ENCODE measurements at regions not wholly inside any gene's neighbourhood (a gene's known extent, or its start where the extent isn't known, plus 50 kb on each side); places are given as distances from the start of the nearest gene placed in this dataset.
"Not testable (repeated sequence)": the region's sequence is repeated elsewhere in the genome, so short reads cannot be mapped to it uniquely, and the experiment has no call there.

DNA sequence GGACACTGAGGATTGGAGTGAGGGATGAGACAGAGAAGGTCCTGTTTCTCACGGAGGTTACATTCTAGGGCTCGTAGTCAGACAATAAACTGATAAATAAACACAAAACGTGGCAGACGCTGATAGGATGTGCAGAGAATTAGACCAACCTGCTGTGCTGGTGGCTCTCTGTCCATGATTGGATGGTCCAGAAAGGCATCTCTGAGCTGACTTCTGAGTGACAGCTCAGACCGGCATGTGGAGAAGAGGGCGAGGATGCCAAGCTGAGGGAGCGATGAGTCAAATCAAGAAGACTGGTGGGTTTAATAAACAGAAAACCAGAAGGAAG, 132.3 kb upstream of the TAF11L2 start:
- no peak for DNase-seq (ENCODE audit: low read depth)

DNA sequence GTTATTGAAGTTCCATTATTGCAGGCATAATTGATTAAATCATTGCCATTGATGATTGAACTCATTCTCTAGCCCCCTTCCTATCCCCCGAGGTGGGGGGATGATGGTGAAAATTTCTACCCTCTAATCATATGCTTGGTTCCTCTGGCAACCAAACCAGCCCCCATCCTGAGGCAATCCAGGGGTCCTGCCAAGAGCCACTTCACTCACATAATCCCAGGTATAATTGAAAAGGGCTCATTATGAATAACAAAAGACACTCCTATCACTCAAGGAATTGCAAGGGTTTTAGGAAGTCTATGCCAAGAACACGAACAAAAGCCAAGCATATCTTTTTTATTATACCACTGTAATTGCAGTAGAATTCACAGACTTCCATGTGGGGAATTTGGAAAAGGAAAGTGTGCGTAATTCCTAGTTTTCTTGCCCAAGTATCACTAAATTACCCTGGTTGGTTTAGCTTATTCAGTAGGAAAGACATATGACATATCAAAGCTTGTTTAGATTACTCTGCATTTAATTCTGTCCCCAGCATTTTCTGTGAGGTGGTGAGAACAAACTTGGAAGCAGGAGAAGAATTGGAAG, 130.7 kb upstream of the TAF11L2 start:
- DNase-seq (ENCODE audit: low read depth) = no peak

DNA sequence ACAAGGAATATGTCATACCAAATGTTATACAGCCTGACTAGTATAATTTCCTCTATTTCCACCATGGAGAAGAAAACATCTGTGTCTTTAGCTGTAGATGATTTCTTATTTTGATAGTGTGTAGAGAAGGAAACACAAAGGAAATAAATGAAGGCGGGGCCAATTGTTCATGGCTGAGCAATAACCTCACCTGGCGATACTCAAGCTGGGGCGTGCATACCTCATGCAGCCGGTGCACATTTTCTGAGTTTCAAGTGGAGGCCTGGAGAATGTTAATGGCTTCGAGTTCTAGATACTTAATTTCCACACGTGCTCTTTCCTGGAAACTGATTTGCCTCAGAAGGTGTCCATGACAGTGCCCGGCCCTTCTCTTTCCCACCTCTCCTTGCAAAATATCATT, 127.4 kb upstream of the TAF11L2 start:
- no peak for DNase-seq (ENCODE audit: low read depth)

DNA sequence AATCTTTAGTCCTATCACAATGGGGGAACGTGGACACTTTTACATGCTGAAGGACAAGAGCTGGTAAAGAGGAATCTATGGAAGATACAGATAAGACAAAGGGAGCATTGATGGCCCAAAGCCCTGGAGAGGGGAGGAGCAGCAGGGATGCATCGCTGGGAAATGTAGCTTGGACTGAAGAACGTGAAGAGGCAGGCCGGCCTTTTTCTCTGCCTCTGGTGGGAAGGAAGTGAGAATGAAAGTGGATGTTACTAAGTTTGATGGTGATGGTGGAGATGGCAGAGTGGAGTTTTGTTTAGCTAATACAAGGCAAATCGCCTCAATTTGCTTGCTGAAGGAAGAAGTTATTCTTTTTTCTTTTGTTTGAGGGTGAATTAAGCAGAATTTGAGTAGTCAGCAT, 124.6 kb upstream of the TAF11L2 start:
- DNase-seq (ENCODE audit: low read depth) = no peak

DNA sequence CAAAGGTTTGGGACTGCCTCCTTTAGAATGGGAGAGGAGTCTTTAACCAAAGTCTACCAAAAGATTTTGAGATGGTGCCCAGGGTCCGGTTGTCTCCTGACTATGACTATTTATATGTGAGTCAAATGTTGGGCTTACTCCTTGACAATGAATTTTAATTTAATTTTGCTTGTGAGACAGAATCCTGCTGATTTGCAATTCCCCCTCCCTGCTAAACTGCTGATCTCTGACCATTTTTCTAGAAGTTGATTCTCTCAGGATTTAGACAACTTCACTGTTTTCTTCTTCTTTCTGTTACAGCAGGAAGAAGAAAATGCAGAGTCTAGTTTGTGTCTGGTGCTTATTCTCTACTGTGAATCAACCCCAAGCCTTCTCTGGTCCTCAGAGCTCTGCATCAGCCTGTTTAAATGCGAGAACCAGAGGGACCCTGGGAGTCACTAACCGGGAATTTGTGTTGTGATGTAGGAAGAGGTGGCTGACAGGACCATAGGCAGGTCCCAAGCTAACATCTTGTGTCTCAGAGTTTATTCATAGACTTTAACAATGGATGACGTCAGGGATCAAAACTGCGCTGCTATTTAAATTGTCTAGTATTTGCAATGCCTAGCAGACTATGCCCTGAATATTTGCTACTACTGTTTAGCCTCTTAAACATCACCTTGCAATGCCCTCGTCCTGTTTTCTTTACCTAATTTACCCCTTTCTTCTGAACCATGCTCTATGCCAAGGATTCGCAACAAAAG, 124.0 kb upstream of the TAF11L2 start:
- no peak for DNase-seq (ENCODE audit: low read depth)

DNA sequence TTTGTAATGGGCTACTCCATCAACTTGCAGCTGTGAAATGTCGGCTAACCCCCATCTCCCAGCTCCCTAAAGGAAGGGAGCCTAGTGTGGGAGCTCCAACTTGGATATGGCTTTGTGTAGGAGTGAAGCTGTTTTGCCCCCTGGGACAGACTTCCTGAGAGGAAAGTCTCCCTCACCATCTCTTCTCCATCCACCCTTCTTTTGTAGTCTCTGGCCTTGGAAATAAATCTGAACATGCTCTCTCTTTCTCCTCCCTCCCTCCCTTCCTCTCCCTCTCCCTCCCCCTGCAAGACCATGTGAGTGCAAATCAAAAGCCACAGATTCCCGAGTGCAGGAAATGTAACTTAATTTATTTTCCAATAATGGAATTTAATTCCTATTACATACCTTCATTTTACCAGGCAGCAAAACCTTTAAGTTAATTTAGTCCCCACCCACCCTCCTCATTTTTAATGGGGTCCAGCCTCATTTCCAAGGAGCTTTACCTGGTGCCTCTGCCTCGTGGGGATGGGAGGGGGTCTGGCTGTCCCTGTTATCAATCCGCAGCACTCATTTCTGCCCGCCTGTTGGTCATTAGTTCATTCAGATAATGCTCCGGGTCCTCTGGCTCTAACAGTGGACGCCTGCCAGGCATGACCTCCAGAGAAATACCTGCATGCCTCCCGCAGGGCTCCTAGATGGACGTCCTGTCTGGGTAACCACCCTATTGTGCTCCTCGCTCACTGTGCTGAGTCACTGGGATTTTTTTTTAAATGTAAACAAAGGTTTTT, 122.9 kb upstream of the TAF11L2 start:
- DNase-seq (ENCODE audit: low read depth) = no peak

DNA sequence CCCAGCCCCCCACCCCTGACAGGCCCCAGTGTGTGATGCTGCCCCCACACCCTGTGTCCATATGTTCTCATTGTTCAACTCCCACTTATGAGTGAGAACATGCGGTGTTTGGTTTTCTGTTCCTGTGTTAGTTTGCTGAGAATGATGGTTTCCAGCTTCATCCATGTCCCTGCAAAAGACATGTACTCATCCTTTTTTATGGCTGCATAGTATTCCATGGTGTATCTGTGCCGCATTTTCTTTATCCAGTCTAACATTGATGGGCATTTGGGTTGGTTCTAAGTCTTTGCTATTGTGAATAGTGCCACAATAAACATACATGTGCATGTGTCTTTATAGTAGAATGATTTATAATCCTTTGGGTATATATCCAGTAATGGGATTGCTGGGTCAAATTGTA, 122.1 kb upstream of the TAF11L2 start:
- DNase-seq (ENCODE audit: low read depth) = not testable (repeated sequence)

GRCh38 chr5:17378346-17378997, 119.6 kb upstream of the TAF11L2 start:
- no peak for DNase-seq (ENCODE audit: low read depth)

DNA sequence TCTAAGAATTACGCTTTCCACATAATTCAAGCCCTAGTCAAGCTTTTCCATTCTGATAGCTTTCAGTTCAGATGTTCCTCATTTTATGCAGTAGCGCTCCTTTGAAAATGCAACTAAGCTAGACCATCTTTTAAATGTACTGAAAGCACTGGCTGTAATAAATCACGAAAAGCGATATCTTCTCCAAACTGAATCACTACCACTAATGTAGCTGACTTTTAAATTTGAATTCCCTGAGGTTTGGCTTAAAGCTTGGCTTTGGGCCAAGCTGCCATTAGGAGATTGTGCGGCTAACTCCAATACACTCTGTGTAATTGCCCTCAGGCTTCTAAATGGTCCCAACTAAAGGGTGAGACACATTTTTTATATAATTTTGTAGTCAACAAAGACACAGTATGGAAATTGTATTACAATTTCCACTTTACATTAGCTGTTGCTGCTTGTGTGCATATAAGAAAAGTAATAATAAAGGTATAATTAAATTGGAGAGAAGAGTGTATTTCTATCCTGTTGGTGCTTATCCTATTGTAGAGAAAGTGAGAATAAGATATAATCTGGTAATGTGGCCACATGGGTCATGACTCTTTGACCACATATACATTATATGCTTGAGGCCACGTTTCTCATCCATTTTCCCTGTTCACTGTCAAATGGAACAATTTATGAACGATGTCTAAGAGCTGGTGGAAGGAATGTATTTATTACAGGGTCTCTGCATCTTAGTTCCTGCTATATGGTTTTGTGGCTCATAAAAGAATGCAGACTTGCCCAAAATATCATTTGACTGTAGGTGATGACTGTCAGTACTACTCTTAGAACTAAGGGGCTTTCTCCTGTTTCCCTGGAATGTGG, 118.7 kb upstream of the TAF11L2 start:
- DNase-seq (ENCODE audit: low read depth) = no peak

- no peak for DNase-seq (ENCODE audit: low read depth)
Observed at GRCh38 chr5:17381932-17382331, 116.1 kb upstream of the TAF11L2 start.

- no peak for DNase-seq (ENCODE audit: low read depth)
Observed at GRCh38 chr5:17383526-17383925, 114.5 kb upstream of the TAF11L2 start.

DNA sequence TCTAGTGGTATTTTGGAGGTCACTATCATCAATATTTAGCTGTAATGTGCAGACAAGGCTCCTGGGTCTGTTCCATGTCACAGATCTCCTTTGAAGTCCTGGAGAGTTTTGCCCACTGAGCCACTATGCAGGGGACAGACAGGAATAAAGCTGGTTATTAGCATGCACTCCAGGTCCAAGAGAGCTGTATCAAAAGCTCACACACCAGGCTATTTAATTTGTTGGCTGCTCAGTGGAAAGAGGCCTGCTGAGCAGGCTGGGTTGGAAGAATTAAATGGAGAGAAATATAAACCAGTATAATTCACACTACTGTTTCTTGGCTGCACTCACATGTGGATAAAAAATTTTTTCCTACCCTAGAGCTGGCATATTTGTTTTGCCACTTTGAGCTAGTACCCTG, 113.8 kb upstream of the TAF11L2 start:
- no peak for DNase-seq (ENCODE audit: low read depth)

- no peak for DNase-seq (ENCODE audit: low read depth)
Observed at GRCh38 chr5:17388717-17389116, 109.3 kb upstream of the TAF11L2 start.

DNA sequence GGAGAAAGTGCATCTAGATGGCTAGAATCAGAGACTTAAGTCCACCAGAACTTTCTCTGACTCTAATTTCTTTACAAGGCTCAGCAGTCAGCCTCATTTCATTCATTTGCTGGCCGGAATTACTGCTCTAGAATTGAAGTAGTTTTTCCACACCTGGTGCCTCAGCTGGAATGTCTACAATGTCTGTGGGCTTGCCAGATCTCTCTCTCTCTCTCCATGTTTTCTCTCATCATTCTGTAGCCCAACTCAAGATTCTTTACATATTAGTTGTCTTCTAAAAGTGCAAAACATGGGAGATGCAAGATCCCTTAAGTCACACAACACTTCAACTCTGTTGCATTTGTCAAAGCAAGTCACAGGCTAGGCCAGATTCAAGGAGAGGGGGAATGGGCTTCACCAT, 103.9 kb upstream of the TAF11L2 start:
- no peak for DNase-seq (ENCODE audit: low read depth)

GRCh38 chr5:17395106-17395880, 102.7 kb upstream of the TAF11L2 start:
- DNase-seq (ENCODE audit: low read depth) = no peak

- no peak for DNase-seq (ENCODE audit: low read depth)
Observed at GRCh38 chr5:17396247-17396646, 101.8 kb upstream of the TAF11L2 start.

DNA sequence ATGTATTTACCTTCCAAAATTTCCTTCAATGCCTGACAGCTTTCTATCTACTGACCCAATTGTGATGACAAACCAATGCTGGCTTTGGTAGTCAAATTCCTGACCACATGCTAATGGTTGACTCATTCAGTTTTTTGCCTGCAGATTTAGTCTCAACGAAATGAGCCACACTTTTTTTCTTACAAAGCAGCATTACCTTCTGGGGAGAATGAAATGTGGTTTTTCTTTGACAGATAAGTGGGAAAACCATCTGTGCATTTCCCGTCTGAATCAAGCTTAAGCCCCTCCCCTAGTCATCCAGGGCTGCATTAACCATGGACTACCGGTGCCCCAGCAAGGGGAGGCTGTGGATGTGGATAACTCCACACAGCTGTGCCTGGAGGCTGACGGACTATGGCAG, 99.6 kb upstream of the TAF11L2 start:
- peak; percentile 83 for DNase-seq (ENCODE audit: low read depth)

- no peak for DNase-seq (ENCODE audit: low read depth)
Observed at GRCh38 chr5:17398866-17399835, 98.9 kb upstream of the TAF11L2 start.

DNA sequence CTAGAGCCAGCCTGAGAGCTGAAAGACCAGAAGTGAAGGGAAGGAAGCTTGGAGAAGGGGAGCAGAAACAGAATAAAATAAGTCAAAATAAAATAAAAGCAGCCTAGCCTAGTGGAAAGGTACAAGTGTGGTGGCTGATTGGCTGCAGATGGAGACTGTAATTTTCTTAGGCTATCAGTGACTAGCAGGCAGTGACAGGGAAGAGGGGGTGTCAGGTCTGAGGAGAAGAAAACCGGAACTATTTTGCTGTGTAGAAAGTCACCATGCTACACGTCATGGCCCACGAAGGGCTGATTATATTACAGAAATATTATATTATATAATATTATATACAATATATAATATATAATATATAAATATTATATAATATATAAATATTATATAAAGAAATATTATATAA, 98.1 kb upstream of the TAF11L2 start:
- no peak for DNase-seq (ENCODE audit: low read depth)
